Smooth muscle cell (in vitro differentiated cells): ENCODE measurements at regions not wholly inside any gene's neighbourhood (a gene's known extent, or its start where the extent isn't known, plus 50 kb on each side); places are given as distances from the start of the nearest gene placed in this dataset.

ENCODE experiments used
- DNase-seq: peaks from one replicate; lab custom pipeline; 2025; ENCODE audit not compliant: unreplicated experiment; lab: John Stamatoyannopoulos, UW
- H2AFZ ChIP-seq: fragments of 200-600 bp; sonication (generic); 2 replicates; pipeline ENCODE4 v1.6.0; 2016; ENCODE audit warnings: antibody characterized with exemption, low read depth, mild to moderate bottlenecking
- H3F3A ChIP-seq: fragments of 200-600 bp; sonication (generic); 2 replicates; pipeline ENCODE4 v1.6.0; 2017; ENCODE audit warnings: antibody characterized with exemption, low read depth
- H3K27ac ChIP-seq: fragments of 200-600 bp; sonication (generic); 2 replicates; pipeline ENCODE4 v1.5.1; 2016; ENCODE audit warnings: low read depth, mild to moderate bottlenecking
- H3K27me3 ChIP-seq: fragments of 200-600 bp; sonication (generic); 2 replicates; pipeline ENCODE4 v1.6.1; 2016; ENCODE audit warnings: low read depth, mild to moderate bottlenecking
- H3K36me3 ChIP-seq: fragments of 200-600 bp; sonication (generic); 2 replicates; pipeline ENCODE4 v1.5.1; 2016; ENCODE audit warnings: low read depth
- H3K4me1 ChIP-seq: fragments of 200-600 bp; sonication (generic); 2 replicates; pipeline ENCODE4 v1.5.1; 2016; ENCODE audit warnings: low read depth
- H3K4me2 ChIP-seq: fragments of 200-600 bp; sonication (generic); 2 replicates; pipeline ENCODE4 v1.6.0; 2016; ENCODE audit warnings: mild to moderate bottlenecking
- H3K4me3 ChIP-seq: fragments of 200-600 bp; sonication (generic); 2 replicates; pipeline ENCODE4 v1.5.1; 2016; ENCODE audit warnings: mild to moderate bottlenecking
- H3K79me2 ChIP-seq: fragments of 200-600 bp; sonication (generic); 2 replicates; pipeline ENCODE4 v1.6.0; 2016; ENCODE audit warnings: low read depth, mild to moderate bottlenecking
- H3K9ac ChIP-seq: fragments of 200-600 bp; sonication (generic); 2 replicates; pipeline ENCODE4 v1.6.0; 2016; ENCODE audit warnings: low read depth
- H3K9me3 ChIP-seq: fragments of 200-600 bp; sonication (generic); replicated peaks from 2 replicates; pipeline ENCODE4 v1.5.1; 2016; ENCODE audit warnings: low read depth
- H4K20me1 ChIP-seq: fragments of 200-600 bp; sonication (generic); 2 replicates; pipeline ENCODE4 v1.6.0; 2016; ENCODE audit warnings: low read depth
- CTCF ChIP-seq: fragments of 200-600 bp; sonication (generic); IDR thresholded peaks from 2 replicates; pipeline ENCODE4 v1.5.1; 2017; ENCODE audit warnings: borderline replicate concordance, mild to moderate bottlenecking, antibody characterized with exemption; ENCODE audit not compliant: insufficient read depth, poor library complexity, severe bottlenecking
- WGBS: methylation state at CpG from one replicate; pipeline ENCODE4 v1.1.7; 2016; ENCODE audit warnings: low lambda C conversion rate; 5-methylcytosine and 5-hydroxymethylcytosine counted together

GRCh38 chr10:131429942-131430341 is 118.4 kb upstream of the TCERG1L start:
- H3F3A ChIP-seq, result no peaks in the 10 kb centered on the region
- H3K9ac ChIP-seq, result no peak overlapping the region
- H3K4me3 ChIP-seq, result no peak overlapping the region
- 83% methylated on average over 14 of the region's 14 CpGs for WGBS
- no peak for TF ChIP-seq CTCF
- H3K4me1 ChIP-seq, result no peaks in the 10 kb centered on the region
- no peaks in the 10 kb centered on the region for H3K9me3 ChIP-seq
- H3K27me3 ChIP-seq, result peaks cover 27% of the 10 kb centered on the region
- DNase-seq, result no peak
- no peaks in the 10 kb centered on the region for H3K36me3 ChIP-seq
- no peaks in the 10 kb centered on the region for H3K79me2 ChIP-seq
- H2AFZ ChIP-seq, result no peak overlapping the region
- no peaks in the 10 kb centered on the region for H4K20me1 ChIP-seq
- H3K4me2 ChIP-seq, result no peak overlapping the region
- no peak overlapping the region for H3K27ac ChIP-seq

DNA sequence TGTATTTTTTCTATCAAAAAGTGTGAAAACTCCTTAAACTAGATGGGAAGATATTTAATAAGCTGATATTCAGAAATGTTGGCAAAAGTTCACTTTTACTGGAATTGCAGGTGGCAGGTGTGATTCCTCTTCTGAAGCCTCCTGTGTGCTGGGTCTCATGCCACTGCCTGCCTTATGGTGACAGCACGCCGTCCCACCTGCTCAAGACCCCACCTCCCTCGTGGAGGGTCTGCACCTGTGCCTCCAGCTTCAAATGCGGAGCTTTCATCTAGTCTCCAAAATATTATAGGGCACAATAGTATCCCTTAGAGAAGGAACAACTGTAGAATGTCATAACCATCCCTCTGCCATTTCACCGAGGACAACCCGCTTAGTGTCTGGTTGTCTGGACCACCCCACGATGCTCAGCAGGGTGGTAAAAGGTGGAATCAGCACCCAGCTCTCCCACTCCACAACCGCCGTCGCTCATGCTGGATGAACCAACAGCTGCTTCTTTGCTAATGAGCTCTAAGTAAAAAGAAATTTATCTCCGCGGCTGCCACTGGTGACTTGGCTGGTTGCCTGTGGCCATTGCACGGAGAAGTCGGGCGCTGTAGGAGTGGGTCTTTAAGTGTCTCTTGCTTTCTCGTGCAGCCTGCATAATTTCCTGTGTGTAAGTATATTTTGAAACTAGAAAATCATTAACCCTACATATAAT is 119.3 kb upstream of the TCERG1L start:
- Histone ChIP-seq H3K9me3 (no peaks in the 10 kb centered on the region), H3K36me3 (no peaks in the 10 kb centered on the region), H3K27me3 (peaks cover 33% of the 10 kb centered on the region), H3K9ac (no peak overlapping the region), H4K20me1 (no peaks in the 10 kb centered on the region), H3K4me1 (no peaks in the 10 kb centered on the region), H3K4me3 (no peak overlapping the region), H3K27ac (no peak overlapping the region), H3K79me2 (no peaks in the 10 kb centered on the region), H2AFZ (no peak overlapping the region), H3K4me2 (no peak overlapping the region), H3F3A (no peaks in the 10 kb centered on the region)
- no peak for DNase-seq
- WGBS, result 94% methylated on average over 16 of the region's 16 CpGs
- no peak for TF ChIP-seq CTCF

DNA sequence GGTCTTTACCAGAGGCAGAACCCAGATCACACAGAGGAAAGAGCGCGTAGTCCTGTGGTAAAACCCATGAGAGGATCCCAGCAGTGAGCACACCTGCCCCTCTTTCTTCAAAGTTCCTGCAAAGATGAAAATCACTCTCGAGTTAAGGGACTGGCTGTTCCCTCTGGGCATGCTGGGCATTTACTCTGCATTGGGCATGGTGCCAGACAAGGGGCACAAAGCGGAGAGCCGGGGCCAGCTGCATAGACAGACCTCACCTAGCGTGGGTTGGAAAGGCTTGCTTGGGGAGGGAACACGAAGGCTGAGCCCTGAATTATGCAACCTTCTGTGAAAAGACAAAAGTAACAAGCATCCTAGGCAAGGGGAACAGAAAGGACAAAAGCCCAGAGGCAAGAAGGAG is 120.0 kb upstream of the TCERG1L start:
- H3K79me2 ChIP-seq, result no peaks in the 10 kb centered on the region
- 79% methylated on average over 7 of the region's 7 CpGs for WGBS
- H3K9me3 ChIP-seq, result no peaks in the 10 kb centered on the region
- peaks cover 36% of the 10 kb centered on the region for H3K27me3 ChIP-seq
- H3K9ac ChIP-seq, result no peak overlapping the region
- no peak for DNase-seq
- H4K20me1 ChIP-seq, result no peaks in the 10 kb centered on the region
- H3K4me3 ChIP-seq, result no peak overlapping the region
- no peak overlapping the region for H3K4me2 ChIP-seq
- H3K4me1 ChIP-seq, result no peaks in the 10 kb centered on the region
- H2AFZ ChIP-seq, result no peak overlapping the region
- TF ChIP-seq CTCF, result no peak
- no peaks in the 10 kb centered on the region for H3K36me3 ChIP-seq
- no peak overlapping the region for H3K27ac ChIP-seq
- H3F3A ChIP-seq, result no peaks in the 10 kb centered on the region
